IPS DF 6.9 (cell line): ENCODE measurements at regions not wholly inside any gene's neighbourhood (a gene's known extent, or its start where the extent isn't known, plus 50 kb on each side); places are given as distances from the start of the nearest gene placed in this dataset.

Source experiments
- DNase-seq: peaks from one replicate; pipeline ENCODE4 v3.0.0-alpha.2; 2013; ENCODE audit warnings: low read depth, low spot score
- H3K27ac ChIP-seq: one replicate; pipeline ENCODE4 v1.5.1; 2013; ENCODE audit warnings: low read length, control low read depth
- H3K27me3 ChIP-seq: 2 replicates; pipeline ENCODE4 v1.6.1; 2013; ENCODE audit warnings: mild to moderate bottlenecking, low read length; ENCODE audit not compliant: control insufficient read depth, insufficient read depth
- H3K36me3 ChIP-seq: 2 replicates; pipeline ENCODE4 v1.6.1; 2013; ENCODE audit warnings: low read length; ENCODE audit not compliant: control insufficient read depth, insufficient read depth
- H3K4me1 ChIP-seq: 2 replicates; pipeline ENCODE4 v1.6.1; 2013; ENCODE audit warnings: low read length; ENCODE audit not compliant: control insufficient read depth, insufficient read depth
- H3K4me3 ChIP-seq: 2 replicates; pipeline ENCODE4 v1.5.1; 2013; ENCODE audit warnings: mild to moderate bottlenecking, low read length
- H3K9me3 ChIP-seq: 2 replicates; pipeline ENCODE4 v1.6.1; 2013; ENCODE audit warnings: low read length, inconsistent platforms; ENCODE audit not compliant: control insufficient read depth, insufficient read depth
- WGBS: extraction: QIAGEN DNeasy Blood & Tissue Kit; methylation state at CpG from one replicate; pipeline ENCODE4 v1.1.7; 2013; ENCODE audit warnings: mixed read lengths, missing lambda C conversion rate; ENCODE audit not compliant: insufficient read length, insufficient coverage; 5-methylcytosine and 5-hydroxymethylcytosine counted together

GRCh38 chr2:224263571-224264043 lies 138.3 kb downstream of the FAM124B start:
- Histone ChIP-seq H3K36me3 (no peaks in the 10 kb centered on the region), H3K4me1 (no peaks in the 10 kb centered on the region), H3K27me3 (no peaks in the 10 kb centered on the region), H3K4me3 (no peak overlapping the region), H3K9me3 (no peaks in the 10 kb centered on the region), H3K27ac (no peak overlapping the region)
- WGBS: no CpG with 5 or more reads among the region's 1 CpG
- no peak for DNase-seq

GRCh38 chr2:224261326-224261725 lies 140.6 kb downstream of the FAM124B start:
- no peaks in the 10 kb centered on the region for H3K27me3 ChIP-seq
- WGBS: no CpG with 5 or more reads among the region's 1 CpG
- H3K4me1 ChIP-seq: no peaks in the 10 kb centered on the region
- no peak for DNase-seq
- no peak overlapping the region for H3K27ac ChIP-seq
- H3K36me3 ChIP-seq: no peaks in the 10 kb centered on the region
- no peak overlapping the region for H3K4me3 ChIP-seq
- H3K9me3 ChIP-seq: no peaks in the 10 kb centered on the region

- Histone ChIP-seq H3K4me1 (no peaks in the 10 kb centered on the region), H3K36me3 (no peaks in the 10 kb centered on the region), H3K27me3 (no peaks in the 10 kb centered on the region), H3K9me3 (no peaks in the 10 kb centered on the region), H3K4me3 (no peak overlapping the region), H3K27ac (no peak overlapping the region)
- WGBS: 100% methylated on average over 1 of the region's 7 CpGs
- DNase-seq: no peak
Observed at GRCh38 chr2:224260372-224261020, 141.4 kb downstream of the FAM124B start.

GRCh38 chr2:224259831-224260230 lies 142.1 kb downstream of the FAM124B start:
- Histone ChIP-seq H3K4me3 (no peak overlapping the region), H3K27me3 (no peaks in the 10 kb centered on the region), H3K9me3 (no peaks in the 10 kb centered on the region), H3K36me3 (no peaks in the 10 kb centered on the region), H3K4me1 (no peaks in the 10 kb centered on the region), H3K27ac (no peak overlapping the region)
- WGBS: 100% methylated on average over 1 of the region's 6 CpGs
- DNase-seq: no peak

GRCh38 chr2:224258059-224258458 lies 143.8 kb downstream of the FAM124B start:
- H3K9me3 ChIP-seq: no peaks in the 10 kb centered on the region
- DNase-seq: no peak
- no peaks in the 10 kb centered on the region for H3K27me3 ChIP-seq
- no peaks in the 10 kb centered on the region for H3K36me3 ChIP-seq
- no peak overlapping the region for H3K4me3 ChIP-seq
- no CpG with 5 or more reads among the region's 2 CpGs for WGBS
- H3K27ac ChIP-seq: no peak overlapping the region
- H3K4me1 ChIP-seq: no peaks in the 10 kb centered on the region

- WGBS: no CpG with 5 or more reads among the region's 2 CpGs
- no peaks in the 10 kb centered on the region for H3K4me1 ChIP-seq
- no peaks in the 10 kb centered on the region for H3K9me3 ChIP-seq
- no peak for DNase-seq
- no peak overlapping the region for H3K27ac ChIP-seq
- no peaks in the 10 kb centered on the region for H3K36me3 ChIP-seq
- no peaks in the 10 kb centered on the region for H3K27me3 ChIP-seq
- no peak overlapping the region for H3K4me3 ChIP-seq
Observed at GRCh38 chr2:224257156-224257555, 144.8 kb downstream of the FAM124B start.

- H3K27ac ChIP-seq: no peak overlapping the region
- H3K27me3 ChIP-seq: no peaks in the 10 kb centered on the region
- WGBS: no CpG with 5 or more reads among the region's 1 CpG
- H3K36me3 ChIP-seq: no peaks in the 10 kb centered on the region
- DNase-seq: no peak
- no peaks in the 10 kb centered on the region for H3K4me1 ChIP-seq
- H3K9me3 ChIP-seq: no peaks in the 10 kb centered on the region
- H3K4me3 ChIP-seq: no peak overlapping the region
Observed at GRCh38 chr2:224253464-224253863, 148.4 kb downstream of the FAM124B start.

GRCh38 chr2:224252631-224253030 lies 149.3 kb downstream of the FAM124B start:
- H3K4me3 ChIP-seq: no peak overlapping the region
- no peaks in the 10 kb centered on the region for H3K9me3 ChIP-seq
- H3K4me1 ChIP-seq: no peaks in the 10 kb centered on the region
- no peak overlapping the region for H3K27ac ChIP-seq
- DNase-seq: no peak
- no peaks in the 10 kb centered on the region for H3K36me3 ChIP-seq
- no peaks in the 10 kb centered on the region for H3K27me3 ChIP-seq

GRCh38 chr2:224248944-224249371 lies 152.9 kb downstream of the FAM124B start:
- no peaks in the 10 kb centered on the region for H3K27me3 ChIP-seq
- no peaks in the 10 kb centered on the region for H3K9me3 ChIP-seq
- no peaks in the 10 kb centered on the region for H3K4me1 ChIP-seq
- no CpG with 5 or more reads among the region's 1 CpG for WGBS
- H3K36me3 ChIP-seq: no peaks in the 10 kb centered on the region
- DNase-seq: no peak
- no peak overlapping the region for H3K27ac ChIP-seq
- no peak overlapping the region for H3K4me3 ChIP-seq

- no CpG with 5 or more reads among the region's 1 CpG for WGBS
- no peaks in the 10 kb centered on the region for H3K4me1 ChIP-seq
- no peak overlapping the region for H3K27ac ChIP-seq
- no peak overlapping the region for H3K4me3 ChIP-seq
- H3K9me3 ChIP-seq: no peaks in the 10 kb centered on the region
- no peaks in the 10 kb centered on the region for H3K36me3 ChIP-seq
- no peak for DNase-seq
- no peaks in the 10 kb centered on the region for H3K27me3 ChIP-seq
Observed at GRCh38 chr2:224242561-224242960, 159.3 kb downstream of the FAM124B start.

- H3K36me3 ChIP-seq: no peaks in the 10 kb centered on the region
- H3K4me1 ChIP-seq: no peaks in the 10 kb centered on the region
- no peaks in the 10 kb centered on the region for H3K27me3 ChIP-seq
- DNase-seq: no peak
- no peaks in the 10 kb centered on the region for H3K9me3 ChIP-seq
- H3K27ac ChIP-seq: no peak overlapping the region
- no CpG with 5 or more reads among the region's 3 CpGs for WGBS
- H3K4me3 ChIP-seq: no peak overlapping the region
Observed at GRCh38 chr2:224241812-224242211, 160.1 kb downstream of the FAM124B start.
